ENCODE measurements at regions not wholly inside any gene's neighbourhood (a gene's known extent, or its start where the extent isn't known, plus 50 kb on each side); places are given as distances from the start of the nearest gene placed in this dataset.

DNA sequence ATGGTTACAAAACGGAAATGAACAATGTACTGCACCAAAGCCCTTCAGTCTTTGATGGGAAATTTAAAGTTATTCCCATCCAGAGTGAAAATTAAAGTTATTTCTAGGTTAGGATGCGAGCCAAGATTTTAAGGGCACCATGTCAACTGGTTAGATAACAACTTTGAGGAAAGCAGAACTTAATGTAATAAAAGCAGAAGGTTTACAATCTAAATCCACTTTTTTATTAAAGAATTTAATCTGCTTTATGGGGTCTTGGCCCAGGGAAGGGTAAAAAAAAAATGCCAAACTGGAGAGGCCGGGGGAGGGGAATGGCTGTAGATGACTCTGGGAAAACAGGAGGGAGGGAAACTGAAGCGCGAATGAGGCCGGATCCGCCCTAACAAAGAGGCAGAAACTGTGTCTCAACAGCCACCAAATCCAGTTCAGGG is 108.2 kb upstream of the ATF7IP start:
- H3K4me1 ChIP-seq: peaks cover 0 to 40% (median 9%) of the 10 kb centered on the region in 4 donors
- H3K36me3 ChIP-seq: no peaks in the 10 kb centered on the region
- H3K27me3 ChIP-seq: no peaks in the 10 kb centered on the region
- peak overlapping the region in 2 of 4 donors; percentile 6 to 25 for H3K4me3 ChIP-seq
- H3K9me3 ChIP-seq: no peaks in the 10 kb centered on the region
- no peak for DNase-seq
- no peak for TF ChIP-seq POLR2A (IDR thresholded peaks at IDR 0.05)
- TF ChIP-seq, protein P1, sequence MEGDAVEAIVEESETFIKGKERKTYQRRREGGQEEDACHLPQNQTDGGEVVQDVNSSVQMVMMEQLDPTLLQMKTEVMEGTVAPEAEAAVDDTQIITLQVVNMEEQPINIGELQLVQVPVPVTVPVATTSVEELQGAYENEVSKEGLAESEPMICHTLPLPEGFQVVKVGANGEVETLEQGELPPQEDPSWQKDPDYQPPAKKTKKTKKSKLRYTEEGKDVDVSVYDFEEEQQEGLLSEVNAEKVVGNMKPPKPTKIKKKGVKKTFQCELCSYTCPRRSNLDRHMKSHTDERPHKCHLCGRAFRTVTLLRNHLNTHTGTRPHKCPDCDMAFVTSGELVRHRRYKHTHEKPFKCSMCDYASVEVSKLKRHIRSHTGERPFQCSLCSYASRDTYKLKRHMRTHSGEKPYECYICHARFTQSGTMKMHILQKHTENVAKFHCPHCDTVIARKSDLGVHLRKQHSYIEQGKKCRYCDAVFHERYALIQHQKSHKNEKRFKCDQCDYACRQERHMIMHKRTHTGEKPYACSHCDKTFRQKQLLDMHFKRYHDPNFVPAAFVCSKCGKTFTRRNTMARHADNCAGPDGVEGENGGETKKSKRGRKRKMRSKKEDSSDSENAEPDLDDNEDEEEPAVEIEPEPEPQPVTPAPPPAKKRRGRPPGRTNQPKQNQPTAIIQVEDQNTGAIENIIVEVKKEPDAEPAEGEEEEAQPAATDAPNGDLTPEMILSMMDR (IDR thresholded peaks at IDR 0.05): no peak
- peak overlapping the region; percentile 68 to 87 (median 74) for H3K27ac ChIP-seq

DNA sequence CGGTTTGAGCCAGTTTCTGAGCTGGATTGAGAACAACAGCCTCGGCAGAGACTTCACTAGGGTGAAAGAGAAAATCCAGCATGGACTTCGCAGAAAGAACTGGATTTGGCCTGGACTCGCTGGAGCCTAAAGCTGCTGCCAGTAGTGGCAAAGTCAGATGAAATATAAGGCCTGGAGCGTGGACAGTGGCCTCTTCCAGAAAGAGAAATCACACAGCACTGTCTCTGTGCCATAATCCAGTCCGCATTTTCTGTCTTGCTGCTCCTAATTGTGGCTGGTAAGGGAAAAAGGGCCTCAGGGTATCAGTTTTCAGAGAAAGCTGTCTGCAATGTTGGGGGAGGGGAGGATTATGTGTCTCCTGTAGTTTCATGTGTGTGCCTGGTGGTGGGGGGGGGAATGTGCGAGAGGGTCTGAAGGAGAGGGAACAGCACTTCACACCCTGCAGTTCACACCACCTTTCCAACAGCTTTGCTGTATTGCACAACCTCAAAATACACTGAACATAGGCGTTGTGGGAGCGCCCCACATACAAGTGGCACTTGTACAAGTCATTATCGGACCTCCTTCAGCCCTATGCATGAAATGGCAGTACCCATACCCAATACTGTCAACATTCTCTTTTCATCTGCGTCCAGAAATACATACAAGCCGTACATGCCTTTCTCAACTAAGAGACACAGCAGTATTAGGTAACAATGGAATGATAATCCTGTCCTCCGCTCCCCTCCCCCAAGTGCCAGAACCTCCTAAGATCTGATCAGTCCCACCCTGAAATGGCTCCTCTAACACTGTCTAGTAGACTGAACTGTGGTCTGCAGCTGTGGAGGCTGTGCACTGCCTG is 107.5 kb upstream of the ATF7IP start:
- no peaks in the 10 kb centered on the region for H3K36me3 ChIP-seq
- H3K27me3 ChIP-seq: no peaks in the 10 kb centered on the region
- peak overlapping the region in 3 of 4 donors; percentile 4 to 25 (median 6) for H3K4me3 ChIP-seq
- H3K4me1 ChIP-seq: peaks cover 0 to 40% (median 9%) of the 10 kb centered on the region in 4 donors
- peak in 1 of 2 donors; percentile 76 for TF ChIP-seq POLR2A (IDR thresholded peaks at IDR 0.05)
- TF ChIP-seq, protein P1 (IDR thresholded peaks at IDR 0.05): peak in 2 of 6 experiments; percentile 11 to 33
- H3K27ac ChIP-seq: peak overlapping the region; percentile 68 to 87 (median 74)
- DNase-seq: peak; percentile 82 to 95 (median 91)
- no peaks in the 10 kb centered on the region for H3K9me3 ChIP-seq

DNA sequence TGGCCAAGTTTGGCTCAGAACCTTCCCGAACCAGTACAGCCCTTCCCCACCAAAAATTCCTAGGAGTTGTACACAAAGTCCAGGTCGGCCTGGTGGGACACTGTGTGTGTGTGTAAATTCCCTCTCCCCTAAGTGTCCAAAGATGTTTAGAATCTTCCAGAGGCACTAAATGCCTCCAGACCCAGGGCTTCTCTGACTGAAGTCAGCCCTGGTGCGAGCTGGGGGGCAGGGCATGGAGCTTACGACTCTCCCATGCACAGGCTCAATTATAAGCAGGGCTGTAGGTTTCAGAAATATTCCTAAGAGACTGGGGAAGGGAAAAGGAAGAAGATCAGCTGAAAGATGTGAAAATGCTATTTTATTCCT is 106.9 kb upstream of the ATF7IP start:
- Histone ChIP-seq H3K9me3 (no peaks in the 10 kb centered on the region), H3K27ac (peak overlapping the region; percentile 68 to 87 (median 74)), H3K4me3 (no peak overlapping the region), H3K4me1 (peaks cover 0 to 40% (median 9%) of the 10 kb centered on the region in 4 donors), H3K27me3 (no peaks in the 10 kb centered on the region), H3K36me3 (no peaks in the 10 kb centered on the region)
- TF ChIP-seq, protein P1 (IDR thresholded peaks at IDR 0.05): no peak
- no peak for TF ChIP-seq POLR2A (IDR thresholded peaks at IDR 0.05)
- DNase-seq: no peak

- Histone ChIP-seq H3K27me3 (no peaks in the 10 kb centered on the region), H3K36me3 (no peaks in the 10 kb centered on the region), H3K9me3 (no peaks in the 10 kb centered on the region), H3K4me1 (peaks cover 0 to 40% (median 9%) of the 10 kb centered on the region in 4 donors), H3K27ac (peak overlapping the region; percentile 59 to 80 (median 74)), H3K4me3 (no peak overlapping the region)
- TF ChIP-seq, protein P1 (IDR thresholded peaks at IDR 0.05): no peak
- no peak for TF ChIP-seq POLR2A (IDR thresholded peaks at IDR 0.05)
- no peak for DNase-seq
Observed at GRCh38 chr12:14259481-14260010, 105.9 kb upstream of the ATF7IP start.

DNA sequence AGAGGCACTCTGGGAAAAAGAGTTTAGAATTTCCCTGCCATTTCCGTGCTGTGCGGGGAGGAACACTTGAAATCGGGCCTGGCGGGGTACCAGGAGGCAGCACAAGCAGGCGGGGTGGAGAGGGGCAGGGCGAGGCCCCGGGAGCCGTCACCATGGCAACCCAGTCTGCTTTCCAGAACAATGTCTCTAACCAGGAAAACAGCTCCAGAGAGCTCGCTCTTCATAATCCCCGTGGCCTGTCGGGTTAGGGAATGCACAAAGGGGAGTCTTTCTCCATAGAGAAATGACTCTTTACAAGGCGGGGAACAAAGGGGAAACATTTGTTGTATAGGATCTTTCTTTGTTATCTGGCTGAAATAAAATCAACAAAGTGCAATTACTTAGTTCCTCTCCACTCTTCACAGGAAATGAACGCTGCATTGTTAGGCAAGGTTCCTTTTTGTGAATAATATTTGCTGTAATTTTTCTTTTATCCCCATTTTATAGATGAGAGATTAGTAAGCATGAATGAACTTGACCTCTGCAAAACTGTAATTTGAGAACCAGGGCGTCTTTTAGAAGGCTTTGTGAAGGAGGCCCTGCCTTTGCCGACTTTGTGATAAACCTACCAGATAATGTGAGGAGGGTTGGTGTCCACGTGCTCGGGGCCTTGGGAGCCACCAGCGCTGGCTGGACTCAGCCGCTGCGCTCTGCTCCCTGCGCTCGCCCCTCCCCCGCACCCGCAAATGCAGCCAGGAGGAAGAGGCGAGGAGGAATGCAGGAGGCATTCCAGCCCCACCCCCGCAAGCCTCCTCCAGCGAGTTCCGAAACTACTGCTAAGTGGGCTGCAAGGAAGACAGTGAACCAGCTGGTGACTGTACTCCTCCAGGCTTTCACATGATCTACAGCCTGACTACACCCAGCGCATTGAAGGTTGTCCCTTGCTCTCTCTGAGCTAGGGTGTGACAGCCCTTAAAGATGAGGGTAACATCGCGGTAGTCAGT is 105.2 kb upstream of the ATF7IP start:
- H3K4me3 ChIP-seq: peak overlapping the region in 2 of 4 donors; percentile 18 to 42
- peak; percentile 45 to 86 (median 79) for DNase-seq
- H3K9me3 ChIP-seq: no peaks in the 10 kb centered on the region
- H3K36me3 ChIP-seq: no peaks in the 10 kb centered on the region
- H3K27me3 ChIP-seq: no peaks in the 10 kb centered on the region
- H3K27ac ChIP-seq: peak overlapping the region; percentile 59 to 80 (median 74)
- TF ChIP-seq POLR2A (IDR thresholded peaks at IDR 0.05): no peak
- TF ChIP-seq, protein P1 (IDR thresholded peaks at IDR 0.05): no peak
- H3K4me1 ChIP-seq: peaks cover 0 to 40% (median 9%) of the 10 kb centered on the region in 4 donors

Measured in Peyer's patch (tissue), 4 donors.